ENCODE measurements at regions not wholly inside any gene's neighbourhood (a gene's known extent, or its start where the extent isn't known, plus 50 kb on each side); places are given as distances from the start of the nearest gene placed in this dataset.

DNA sequence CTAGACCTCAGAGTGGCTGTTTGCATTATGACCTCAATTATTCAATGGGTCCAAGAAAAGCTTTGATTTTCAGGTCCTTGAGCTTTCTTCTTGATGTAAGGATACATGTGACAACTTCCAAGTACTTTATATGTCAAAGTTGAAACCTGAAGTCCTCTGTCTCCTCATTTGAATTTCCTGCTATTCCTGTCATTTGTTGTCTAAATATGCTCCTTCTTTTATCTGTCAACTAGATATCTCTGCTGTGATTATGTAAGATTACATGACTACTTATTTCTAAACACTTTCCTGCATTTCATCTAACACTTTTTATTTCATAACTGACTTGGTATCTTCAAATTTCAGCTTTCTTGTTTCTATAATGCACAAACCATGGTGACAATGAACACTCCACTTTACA, 670.0 kb upstream of the FAM174A start:
- no TSS peak for BruUV-seq (replicated peaks)
- H4K20me1 ChIP-seq (ENCODE audit: insufficient read depth, low read length), result no peaks in the 10 kb centered on the region
- no peaks in the 10 kb centered on the region for H3K36me3 ChIP-seq (ENCODE audit: insufficient read depth, low read length)
- no peaks in the 10 kb centered on the region for H3K79me2 ChIP-seq (ENCODE audit: insufficient read depth, low read depth, low read length)
- POLR2A ChIA-PET, result interaction anchor here (1.1 kb wide), 1 partner anchor 17 kb away, joined by 3 read pairs; no protein-coding TSS in a partner anchor
- no peaks in the 10 kb centered on the region for H3K9me2 ChIP-seq (ENCODE audit: insufficient read depth, low read length)
- H3K4me1 ChIP-seq (ENCODE audit: insufficient read depth, low read length, poor library complexity, severe bottlenecking), result no peaks in the 10 kb centered on the region
- no peak overlapping the region for H3K4me2 ChIP-seq (ENCODE audit: low read length)
- CTCF ChIA-PET (ENCODE audit: unreplicated experiment), result no interaction called here
- H3K4me3 ChIP-seq (ENCODE audit: low read depth, low read length, poor library complexity, severe bottlenecking), result no peak overlapping the region
- intact Hi-C loops (cut with micrococcal nuclease; ENCODE audit: unreplicated experiment), result no loop called here
- DNase-seq (ENCODE audit: low spot score), result no peak
- no peak overlapping the region for H2AFZ ChIP-seq (ENCODE audit: low read length)
- H3K27ac ChIP-seq (ENCODE audit: low read depth, low read length, poor library complexity, severe bottlenecking), result no peak overlapping the region
- TF ChIP-seq, protein P1, sequence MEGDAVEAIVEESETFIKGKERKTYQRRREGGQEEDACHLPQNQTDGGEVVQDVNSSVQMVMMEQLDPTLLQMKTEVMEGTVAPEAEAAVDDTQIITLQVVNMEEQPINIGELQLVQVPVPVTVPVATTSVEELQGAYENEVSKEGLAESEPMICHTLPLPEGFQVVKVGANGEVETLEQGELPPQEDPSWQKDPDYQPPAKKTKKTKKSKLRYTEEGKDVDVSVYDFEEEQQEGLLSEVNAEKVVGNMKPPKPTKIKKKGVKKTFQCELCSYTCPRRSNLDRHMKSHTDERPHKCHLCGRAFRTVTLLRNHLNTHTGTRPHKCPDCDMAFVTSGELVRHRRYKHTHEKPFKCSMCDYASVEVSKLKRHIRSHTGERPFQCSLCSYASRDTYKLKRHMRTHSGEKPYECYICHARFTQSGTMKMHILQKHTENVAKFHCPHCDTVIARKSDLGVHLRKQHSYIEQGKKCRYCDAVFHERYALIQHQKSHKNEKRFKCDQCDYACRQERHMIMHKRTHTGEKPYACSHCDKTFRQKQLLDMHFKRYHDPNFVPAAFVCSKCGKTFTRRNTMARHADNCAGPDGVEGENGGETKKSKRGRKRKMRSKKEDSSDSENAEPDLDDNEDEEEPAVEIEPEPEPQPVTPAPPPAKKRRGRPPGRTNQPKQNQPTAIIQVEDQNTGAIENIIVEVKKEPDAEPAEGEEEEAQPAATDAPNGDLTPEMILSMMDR (conservative IDR thresholded peaks at IDR 0.05; ENCODE audit: low read length), result no peak
- no peak for TF ChIP-seq EZH2phosphoT487 (IDR thresholded peaks at IDR 0.05; ENCODE audit: borderline replicate concordance, low read depth, low read length)
- no peaks in the 10 kb centered on the region for H3K9me3 ChIP-seq (ENCODE audit: low read length)

DNA sequence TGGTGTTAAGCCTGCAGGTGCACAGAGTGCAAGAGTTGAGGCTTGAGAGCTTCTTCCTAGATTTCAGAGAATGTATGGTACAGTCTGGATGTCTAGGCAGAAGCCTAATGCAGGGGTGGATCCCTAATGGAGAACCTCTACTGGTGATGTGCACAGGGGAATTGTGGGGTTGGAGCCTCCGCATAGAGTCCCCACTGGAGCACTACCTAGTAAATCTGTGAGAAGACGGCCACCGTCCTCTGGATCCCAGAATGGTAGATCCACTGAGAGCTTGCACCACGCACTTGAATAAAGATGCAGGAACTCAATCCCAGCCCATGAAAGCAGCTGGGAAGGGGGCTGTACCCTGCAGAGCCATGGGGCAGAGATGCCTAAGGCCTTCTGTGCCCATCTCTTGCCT, 699.4 kb upstream of the FAM174A start:
- no peak for DNase-seq (ENCODE audit: low spot score)
- Histone ChIP-seq H3K9me2 (ENCODE audit: insufficient read depth, low read length) (no peaks in the 10 kb centered on the region), H3K4me1 (ENCODE audit: insufficient read depth, low read length, poor library complexity, severe bottlenecking) (no peaks in the 10 kb centered on the region), H2AFZ (ENCODE audit: low read length) (no peak overlapping the region), H3K79me2 (ENCODE audit: insufficient read depth, low read depth, low read length) (no peaks in the 10 kb centered on the region), H3K36me3 (ENCODE audit: insufficient read depth, low read length) (no peaks in the 10 kb centered on the region), H3K27ac (ENCODE audit: low read depth, low read length, poor library complexity, severe bottlenecking) (no peak overlapping the region), H3K4me2 (ENCODE audit: low read length) (no peak overlapping the region), H3K9me3 (ENCODE audit: low read length) (no peaks in the 10 kb centered on the region), H3K4me3 (ENCODE audit: low read depth, low read length, poor library complexity, severe bottlenecking) (no peak overlapping the region), H4K20me1 (ENCODE audit: insufficient read depth, low read length) (no peaks in the 10 kb centered on the region)
- CTCF ChIA-PET (ENCODE audit: unreplicated experiment), result no interaction called here
- BruUV-seq (replicated peaks), result no TSS peak
- POLR2A ChIA-PET, result no interaction called here
- no peak for TF ChIP-seq EZH2phosphoT487 (IDR thresholded peaks at IDR 0.05; ENCODE audit: borderline replicate concordance, low read depth, low read length)
- TF ChIP-seq, protein P1 (conservative IDR thresholded peaks at IDR 0.05; ENCODE audit: low read length), result no peak
- intact Hi-C loops (cut with micrococcal nuclease; ENCODE audit: unreplicated experiment), result no loop called here

DNA sequence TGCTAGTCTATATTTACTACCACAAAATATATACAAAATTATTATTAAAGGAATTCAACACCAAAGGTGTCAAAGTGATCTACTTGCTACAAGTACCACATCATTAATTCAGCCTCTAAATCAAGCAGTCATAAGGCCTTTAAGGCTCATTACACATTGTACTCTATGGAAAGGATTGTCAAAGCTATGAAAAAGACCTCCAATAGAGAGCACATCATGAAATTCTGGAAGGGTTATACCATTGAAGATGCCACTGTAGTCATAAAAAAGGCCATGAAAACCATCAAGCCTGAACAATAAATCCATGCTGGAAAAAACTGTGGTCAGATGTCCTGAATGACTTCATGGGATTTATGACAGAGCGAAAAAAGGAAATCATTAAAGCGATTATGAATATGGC, 708.0 kb upstream of the FAM174A start:
- intact Hi-C loops (cut with micrococcal nuclease; ENCODE audit: unreplicated experiment), result no loop called here
- Histone ChIP-seq H3K36me3 (ENCODE audit: insufficient read depth, low read length) (no peaks in the 10 kb centered on the region), H4K20me1 (ENCODE audit: insufficient read depth, low read length) (no peaks in the 10 kb centered on the region), H3K4me1 (ENCODE audit: insufficient read depth, low read length, poor library complexity, severe bottlenecking) (no peaks in the 10 kb centered on the region), H2AFZ (ENCODE audit: low read length) (no peak overlapping the region), H3K9me2 (ENCODE audit: insufficient read depth, low read length) (no peaks in the 10 kb centered on the region), H3K79me2 (ENCODE audit: insufficient read depth, low read depth, low read length) (no peaks in the 10 kb centered on the region), H3K9me3 (ENCODE audit: low read length) (no peaks in the 10 kb centered on the region), H3K27ac (ENCODE audit: low read depth, low read length, poor library complexity, severe bottlenecking) (no peak overlapping the region), H3K4me2 (ENCODE audit: low read length) (no peak overlapping the region), H3K4me3 (ENCODE audit: low read depth, low read length, poor library complexity, severe bottlenecking) (no peak overlapping the region)
- TF ChIP-seq, protein P1 (conservative IDR thresholded peaks at IDR 0.05; ENCODE audit: low read length), result no peak
- TF ChIP-seq EZH2phosphoT487 (IDR thresholded peaks at IDR 0.05; ENCODE audit: borderline replicate concordance, low read depth, low read length), result no peak
- DNase-seq (ENCODE audit: low spot score), result no peak
- ChIA-PET CTCF (ENCODE audit: unreplicated experiment) (no interaction called here), POLR2A (no interaction called here)
- BruUV-seq (replicated peaks), result no TSS peak
